Middle frontal gyrus (tissue), 1 donor: ENCODE measurements at regions not wholly inside any gene's neighbourhood (a gene's known extent, or its start where the extent isn't known, plus 50 kb on each side); places are given as distances from the start of the nearest gene placed in this dataset.

Source experiments
- DNase-seq: peaks from one replicate; pipeline ENCODE4 v3.0.0-alpha.2; 2015; ENCODE audit warnings: low spot score; ENCODE audit errors: extremely low spot score

- no peak for DNase-seq
Observed at GRCh38 chr10:35758076-35758475, 116.0 kb upstream of the FZD8 start.

- DNase-seq = no peak
Observed at GRCh38 chr10:35754519-35754918, 112.4 kb upstream of the FZD8 start.

- no peak for DNase-seq
Observed at GRCh38 chr10:35752469-35753461, 110.7 kb upstream of the FZD8 start.

GRCh38 chr10:35751347-35751746 lies 109.3 kb upstream of the FZD8 start:
- no peak for DNase-seq

- DNase-seq = no peak
Observed at GRCh38 chr10:35749230-35749629, 107.1 kb upstream of the FZD8 start.

GRCh38 chr10:35745617-35746403 lies 103.7 kb upstream of the FZD8 start:
- DNase-seq = no peak

- DNase-seq = no peak
Observed at GRCh38 chr10:35743851-35744250, 101.8 kb upstream of the FZD8 start.

- no peak for DNase-seq
Observed at GRCh38 chr10:35743351-35743750, 101.3 kb upstream of the FZD8 start.

- no peak for DNase-seq
Observed at GRCh38 chr10:35739998-35740397, 97.9 kb upstream of the FZD8 start.

GRCh38 chr10:35735412-35735811 lies 93.3 kb upstream of the FZD8 start:
- no peak for DNase-seq

- no peak for DNase-seq
Observed at GRCh38 chr10:35731828-35732227, 89.7 kb upstream of the FZD8 start.

- no peak for DNase-seq
Observed at GRCh38 chr10:35728341-35728740, 86.2 kb upstream of the FZD8 start.

GRCh38 chr10:35726846-35727245 lies 84.8 kb upstream of the FZD8 start:
- DNase-seq = no peak

- no peak for DNase-seq
Observed at GRCh38 chr10:35723992-35724391, 81.9 kb upstream of the FZD8 start.

GRCh38 chr10:35723059-35723458 lies 81.0 kb upstream of the FZD8 start:
- no peak for DNase-seq

- no peak for DNase-seq
Observed at GRCh38 chr10:35722636-35723035, 80.5 kb upstream of the FZD8 start.

- no peak for DNase-seq
Observed at GRCh38 chr10:35722226-35722625, 80.1 kb upstream of the FZD8 start.

- no peak for DNase-seq
Observed at GRCh38 chr10:35720366-35720765, 78.3 kb upstream of the FZD8 start.

GRCh38 chr10:35716776-35717175 lies 74.7 kb upstream of the FZD8 start:
- DNase-seq = no peak

GRCh38 chr10:35712486-35712885 lies 70.4 kb upstream of the FZD8 start:
- no peak for DNase-seq

GRCh38 chr10:35711615-35712411 lies 69.7 kb upstream of the FZD8 start:
- DNase-seq = no peak
